ENCODE measurements at regions not wholly inside any gene's neighbourhood (a gene's known extent, or its start where the extent isn't known, plus 50 kb on each side); places are given as distances from the start of the nearest gene placed in this dataset.

GRCh38 chr10:117889664-117890063, 157.1 kb downstream of the RAB11FIP2 start:
- Histone ChIP-seq H2AFZ (ENCODE audit: low read length) (no peak overlapping the region), H3K9ac (ENCODE audit: low read length) (no peak overlapping the region), H3K4me3 (ENCODE audit: low read depth, low read length, poor library complexity, severe bottlenecking) (no peak overlapping the region), H3K9me3 (ENCODE audit: low read length) (no peaks in the 10 kb centered on the region), H3K79me2 (ENCODE audit: insufficient read depth, low read length) (no peaks in the 10 kb centered on the region), H3K27me3 (ENCODE audit: insufficient read depth, low read length) (no peaks in the 10 kb centered on the region), H3K4me2 (ENCODE audit: low read length) (no peak overlapping the region), H3K27ac (ENCODE audit: low read depth, low read length, poor library complexity, severe bottlenecking) (no peak overlapping the region), H4K20me1 (ENCODE audit: insufficient read depth, low read length) (no peaks in the 10 kb centered on the region), H3K9me2 (ENCODE audit: low read depth, low read length) (no peaks in the 10 kb centered on the region), H3K4me1 (ENCODE audit: insufficient read depth, low read length, severe bottlenecking) (no peaks in the 10 kb centered on the region), H3K36me3 (ENCODE audit: insufficient read depth, low read length) (no peaks in the 10 kb centered on the region), H3F3A (ENCODE audit: insufficient read depth, low read length) (no peaks in the 10 kb centered on the region)
- TF ChIP-seq EZH2 (IDR thresholded peaks at IDR 0.05; ENCODE audit: borderline replicate concordance, low read length) (no peak), CTCF (IDR thresholded peaks at IDR 0.05; ENCODE audit: low read length) (no peak)

- H3K36me3 ChIP-seq (ENCODE audit: insufficient read depth, low read length), result no peaks in the 10 kb centered on the region
- H3K4me2 ChIP-seq (ENCODE audit: low read length), result no peak overlapping the region
- H3K9me2 ChIP-seq (ENCODE audit: low read depth, low read length), result no peaks in the 10 kb centered on the region
- H3K27ac ChIP-seq (ENCODE audit: low read depth, low read length, poor library complexity, severe bottlenecking), result no peak overlapping the region
- no peaks in the 10 kb centered on the region for H3K27me3 ChIP-seq (ENCODE audit: insufficient read depth, low read length)
- no peaks in the 10 kb centered on the region for H3K4me1 ChIP-seq (ENCODE audit: insufficient read depth, low read length, severe bottlenecking)
- H2AFZ ChIP-seq (ENCODE audit: low read length), result no peak overlapping the region
- H3F3A ChIP-seq (ENCODE audit: insufficient read depth, low read length), result no peaks in the 10 kb centered on the region
- H3K9ac ChIP-seq (ENCODE audit: low read length), result no peak overlapping the region
- no peaks in the 10 kb centered on the region for H3K79me2 ChIP-seq (ENCODE audit: insufficient read depth, low read length)
- TF ChIP-seq CTCF (IDR thresholded peaks at IDR 0.05; ENCODE audit: low read length) (no peak), EZH2 (IDR thresholded peaks at IDR 0.05; ENCODE audit: borderline replicate concordance, low read length) (no peak)
- H3K9me3 ChIP-seq (ENCODE audit: low read length), result peaks cover 2% of the 10 kb centered on the region; the same call in 1 of the 2 replicates
- no peak overlapping the region for H3K4me3 ChIP-seq (ENCODE audit: low read depth, low read length, poor library complexity, severe bottlenecking)
- no peaks in the 10 kb centered on the region for H4K20me1 ChIP-seq (ENCODE audit: insufficient read depth, low read length)
These were observed 154.0 kb downstream of the RAB11FIP2 start for GRCh38 chr10:117892681-117893220.

- Histone ChIP-seq H3K4me3 (ENCODE audit: low read depth, low read length, poor library complexity, severe bottlenecking) (no peak overlapping the region), H3K27me3 (ENCODE audit: insufficient read depth, low read length) (no peaks in the 10 kb centered on the region)
- TF ChIP-seq CTCF (IDR thresholded peaks at IDR 0.05; ENCODE audit: low read length), result no peak
- no peak for TF ChIP-seq EZH2 (IDR thresholded peaks at IDR 0.05; ENCODE audit: borderline replicate concordance, low read length)
These were observed 152.4 kb downstream of the RAB11FIP2 start for GRCh38 chr10:117894339-117894738.

More at GRCh38 chr10:117894339-117894738, 152.4 kb downstream of the RAB11FIP2 start:
- Histone ChIP-seq H3K9me3 (ENCODE audit: low read length) (peaks cover 2% of the 10 kb centered on the region; the same call in 1 of the 2 replicates), H3F3A (ENCODE audit: insufficient read depth, low read length) (no peaks in the 10 kb centered on the region), H3K9me2 (ENCODE audit: low read depth, low read length) (no peaks in the 10 kb centered on the region), H3K4me2 (ENCODE audit: low read length) (no peak overlapping the region), H3K27ac (ENCODE audit: low read depth, low read length, poor library complexity, severe bottlenecking) (no peak overlapping the region), H3K79me2 (ENCODE audit: insufficient read depth, low read length) (no peaks in the 10 kb centered on the region), H2AFZ (ENCODE audit: low read length) (no peak overlapping the region), H3K4me1 (ENCODE audit: insufficient read depth, low read length, severe bottlenecking) (no peaks in the 10 kb centered on the region), H3K36me3 (ENCODE audit: insufficient read depth, low read length) (no peaks in the 10 kb centered on the region), H4K20me1 (ENCODE audit: insufficient read depth, low read length) (no peaks in the 10 kb centered on the region), H3K9ac (ENCODE audit: low read length) (no peak overlapping the region)

Measured in OCI-LY1 (cell line).